GM23338 (cell line): ENCODE measurements at regions not wholly inside any gene's neighbourhood (a gene's known extent, or its start where the extent isn't known, plus 50 kb on each side); places are given as distances from the start of the nearest gene placed in this dataset.
"Not testable (repeated sequence)": the region's sequence is repeated elsewhere in the genome, so short reads cannot be mapped to it uniquely, and the experiment has no call there.

ENCODE experiments used
- ATAC-seq: fragments of 200-7000 bp; cut with Tn5 transposase; 3 replicates; pipeline ENCODE4 v1.9.1; 2020
- DNase-seq: peaks from one replicate; pipeline ENCODE4 v3.0.0-alpha.2; 2015; ENCODE audit warnings: low spot score
- H2AFZ ChIP-seq: fragments of 200-600 bp; sonication (generic); 2 replicates; pipeline ENCODE4 v1.8.0; 2016; ENCODE audit warnings: antibody characterized with exemption, mild to moderate bottlenecking, moderate library complexity
- H3F3A ChIP-seq: fragments of 200-600 bp; sonication (generic); replicated peaks from 2 replicates; pipeline ENCODE4 v1.8.0; 2017; ENCODE audit warnings: antibody characterized with exemption, mixed run types, low read depth
- H3K27ac ChIP-seq: fragments of 200-600 bp; sonication (generic); 2 replicates; pipeline ENCODE4 v1.6.1; 2016; ENCODE audit warnings: low read depth
- H3K27me3 ChIP-seq: fragments of 200-600 bp; sonication (generic); 2 replicates; pipeline ENCODE4 v1.8.0; 2016; ENCODE audit warnings: mild to moderate bottlenecking, mixed run types, moderate library complexity; ENCODE audit not compliant: insufficient read depth
- H3K36me3 ChIP-seq: fragments of 200-600 bp; sonication (generic); 2 replicates; pipeline ENCODE4 v1.8.0; 2016; ENCODE audit warnings: mild to moderate bottlenecking; ENCODE audit not compliant: insufficient read depth
- H3K4me1 ChIP-seq: fragments of 200-600 bp; sonication (generic); 2 replicates; pipeline ENCODE4 v1.8.0; 2016; ENCODE audit warnings: mild to moderate bottlenecking, moderate library complexity; ENCODE audit not compliant: insufficient read depth
- H3K4me2 ChIP-seq: fragments of 200-600 bp; sonication (generic); 2 replicates; pipeline ENCODE4 v1.7.1; 2017; ENCODE audit warnings: mixed run types
- H3K4me3 ChIP-seq: fragments of 200-600 bp; sonication (generic); 2 replicates; pipeline ENCODE4 v1.6.1; 2016; ENCODE audit warnings: mixed run types
- H3K79me2 ChIP-seq: fragments of 200-600 bp; sonication (generic); replicated peaks from 2 replicates; pipeline ENCODE4 v1.8.0; 2017; ENCODE audit warnings: mild to moderate bottlenecking; ENCODE audit not compliant: insufficient read depth
- H3K9me2 ChIP-seq: fragments of 200-600 bp; sonication (generic); 2 replicates; pipeline ENCODE4 v1.8.0; 2017; ENCODE audit not compliant: insufficient read depth
- H4K20me1 ChIP-seq: fragments of 200-600 bp; sonication (generic); replicated peaks from 2 replicates; pipeline ENCODE4 v1.8.0; 2017; ENCODE audit warnings: mild to moderate bottlenecking; ENCODE audit not compliant: insufficient read depth
- H3K27ac Mint-ChIP-seq: 2 replicates; pipeline ENCODE4 v1.8.0; 2020; ENCODE audit warnings: inconsistent platforms, mild to moderate bottlenecking, moderate library complexity, mixed read lengths
- H3K27me3 Mint-ChIP-seq: 3 replicates; pipeline ENCODE4 v1.8.0; 2022; ENCODE audit warnings: low read depth, mild to moderate bottlenecking, moderate library complexity, mixed read lengths, inconsistent platforms; ENCODE audit not compliant: insufficient read depth, poor library complexity
- H3K36me3 Mint-ChIP-seq: 3 replicates; pipeline ENCODE4 v1.8.0; 2021; ENCODE audit warnings: low read depth, mild to moderate bottlenecking, inconsistent platforms, moderate library complexity, mixed read lengths
- H3K4me1 Mint-ChIP-seq: 3 replicates; pipeline ENCODE4 v1.8.0; 2020; ENCODE audit warnings: mild to moderate bottlenecking, inconsistent platforms, mixed read lengths
- H3K4me3 Mint-ChIP-seq: 3 replicates; pipeline ENCODE4 v1.8.0; 2021; ENCODE audit warnings: moderate library complexity, mild to moderate bottlenecking, inconsistent platforms, mixed read lengths
- H3K9me3 Mint-ChIP-seq: 3 replicates; pipeline ENCODE4 v1.8.0; 2020; ENCODE audit warnings: moderate library complexity, mild to moderate bottlenecking, inconsistent platforms, mixed read lengths
- CREB1 ChIP-seq: fragments of 250-450 bp; sonication (Bioruptor Pico); IDR thresholded peaks from 2 replicates; pipeline ENCODE4 v1.5.0; 2020; ENCODE audit warnings: low read depth, mild to moderate bottlenecking, moderate library complexity
- CTCF ChIP-seq, 2 experiments: fragments of 200-600 bp in 1 of 2; sonication (generic) in 1 of 2; conservative IDR thresholded peaks; 2 replicates each; pipeline versions ENCODE4 v1.5.1 to v1.6.1; 2016 to 2017; ENCODE audit warnings: antibody characterized with exemption in 2 of 2, low read depth in 2 of 2, mild to moderate bottlenecking in 2 of 2, moderate library complexity in 1 of 2
- JUNB ChIP-seq: IDR thresholded peaks from one replicate; pipeline ENCODE4 v1.6.1; 2016; ENCODE audit warnings: antibody characterized with exemption; ENCODE audit not compliant: unreplicated experiment
- POLR2AphosphoS5 ChIP-seq: IDR thresholded peaks from 2 replicates; pipeline ENCODE4 v1.6.1; 2016; ENCODE audit warnings: antibody characterized with exemption, low read depth
- REST ChIP-seq: IDR thresholded peaks from one replicate; pipeline ENCODE4 v1.6.1; 2018; ENCODE audit warnings: antibody characterized with exemption; ENCODE audit not compliant: unreplicated experiment
- STAT1 ChIP-seq: IDR thresholded peaks from one replicate; pipeline ENCODE4 v1.6.1; 2016; ENCODE audit warnings: antibody characterized with exemption; ENCODE audit not compliant: unreplicated experiment
- ZNF114 ChIP-seq: fragments of 250-450 bp; sonication (Bioruptor Pico); IDR thresholded peaks from 2 replicates; pipeline ENCODE4 v1.5.0; 2020; ENCODE audit warnings: mild to moderate bottlenecking, moderate library complexity
- ZNF331 ChIP-seq: fragments of 250-450 bp; sonication (Bioruptor Pico); IDR thresholded peaks from 2 replicates; pipeline ENCODE4 v1.5.0; 2020; ENCODE audit warnings: low read depth, mild to moderate bottlenecking, moderate library complexity

GRCh38 chr15:19995296-19995695 is 546.3 kb downstream of the GOLGA6L6 start:
- H3K36me3 ChIP-seq, H3F3A ChIP-seq, ATAC-seq, H3K4me2 ChIP-seq, DNase-seq, H4K20me1 ChIP-seq, H3K4me1 Mint-ChIP-seq, H2AFZ ChIP-seq, H3K79me2 ChIP-seq, H3K27me3 ChIP-seq, H3K27ac Mint-ChIP-seq, H3K4me1 ChIP-seq, H3K27ac ChIP-seq, H3K4me3 Mint-ChIP-seq, H3K27me3 Mint-ChIP-seq, H3K4me3 ChIP-seq, H3K9me2 ChIP-seq: not testable (repeated sequence)
- H3K9me3 Mint-ChIP-seq, result peaks cover 35% of the 10 kb centered on the region
- peaks cover 20% of the 10 kb centered on the region for H3K36me3 Mint-ChIP-seq

- Histone ChIP-seq H3K4me3 (no peak overlapping the region), H3K9me2 (no peaks in the 10 kb centered on the region), H3F3A (no peaks in the 10 kb centered on the region), H3K27me3 (no peaks in the 10 kb centered on the region), H3K4me2 (no peak overlapping the region), H2AFZ (no peak overlapping the region), H4K20me1 (no peaks in the 10 kb centered on the region), H3K79me2 (no peaks in the 10 kb centered on the region), H3K36me3 (no peaks in the 10 kb centered on the region), H3K27ac (no peak overlapping the region), H3K4me1 (no peaks in the 10 kb centered on the region)
- no peak for DNase-seq
- peaks cover 34% of the 10 kb centered on the region for H3K36me3 Mint-ChIP-seq
- H3K9me3 Mint-ChIP-seq, result peaks cover 60% of the 10 kb centered on the region
- H3K4me3 Mint-ChIP-seq, result no peak overlapping the region
- no peak for ATAC-seq
- no peaks in the 10 kb centered on the region for H3K4me1 Mint-ChIP-seq
- no peaks in the 10 kb centered on the region for H3K27me3 Mint-ChIP-seq
- H3K27ac Mint-ChIP-seq, result no peak overlapping the region
- TF ChIP-seq JUNB, result no peak
- TF ChIP-seq POLR2AphosphoS5, result no peak
- TF ChIP-seq REST, result no peak
- no peak for TF ChIP-seq CREB1
Observed at GRCh38 chr15:19992428-19992827, 549.2 kb downstream of the GOLGA6L6 start.

- no peak for TF ChIP-seq ZNF331 (CRISPR knock-in tag)
- TF ChIP-seq ZNF114 (CRISPR knock-in tag), result no peak
- TF ChIP-seq CTCF (conservative IDR thresholded peaks at IDR 0.05; ENCODE audit: low read depth in 2 of 2), result no peak
- no peak for TF ChIP-seq STAT1
- no peak for TF ChIP-seq REST
- no peak overlapping the region for H3K27ac Mint-ChIP-seq
- H3K4me1 Mint-ChIP-seq, result no peaks in the 10 kb centered on the region
- Histone ChIP-seq H3K27ac (no peak overlapping the region), H3K36me3 (no peaks in the 10 kb centered on the region; the same call in 1 of the 2 replicates), H3K27me3 (no peaks in the 10 kb centered on the region), H3F3A (no peaks in the 10 kb centered on the region), H3K79me2 (no peaks in the 10 kb centered on the region), H4K20me1 (no peaks in the 10 kb centered on the region), H3K9me2 (no peaks in the 10 kb centered on the region), H3K4me2 (no peak overlapping the region), H2AFZ (no peak overlapping the region), H3K4me3 (no peak overlapping the region), H3K4me1 (no peaks in the 10 kb centered on the region)
- H3K9me3 Mint-ChIP-seq, result peaks cover 90% of the 10 kb centered on the region
- DNase-seq (no peak), ATAC-seq (no peak)
- H3K4me3 Mint-ChIP-seq, result no peak overlapping the region
- peaks cover 4% of the 10 kb centered on the region for H3K27me3 Mint-ChIP-seq
- H3K36me3 Mint-ChIP-seq, result peaks cover 45% of the 10 kb centered on the region
Observed at GRCh38 chr15:19988094-19988660, 553.4 kb downstream of the GOLGA6L6 start.
